AG09319 (cell line): ENCODE measurements at regions not wholly inside any gene's neighbourhood (a gene's known extent, or its start where the extent isn't known, plus 50 kb on each side); places are given as distances from the start of the nearest gene placed in this dataset.
"Not testable (repeated sequence)": the region's sequence is repeated elsewhere in the genome, so short reads cannot be mapped to it uniquely, and the experiment has no call there.

Source experiments
- DNase-seq: peaks from one replicate; pipeline ENCODE4 v3.0.0-alpha.2; 2010; ENCODE audit warnings: low read depth; ENCODE audit errors: extremely low read depth
- TF ChIP-seq, protein P1 (sequence below): IDR thresholded peaks from 2 replicates; pipeline ENCODE4 v1.5.1; 2011; ENCODE audit warnings: low read depth, mild to moderate bottlenecking, inconsistent platforms, low read length, moderate library complexity

DNA sequence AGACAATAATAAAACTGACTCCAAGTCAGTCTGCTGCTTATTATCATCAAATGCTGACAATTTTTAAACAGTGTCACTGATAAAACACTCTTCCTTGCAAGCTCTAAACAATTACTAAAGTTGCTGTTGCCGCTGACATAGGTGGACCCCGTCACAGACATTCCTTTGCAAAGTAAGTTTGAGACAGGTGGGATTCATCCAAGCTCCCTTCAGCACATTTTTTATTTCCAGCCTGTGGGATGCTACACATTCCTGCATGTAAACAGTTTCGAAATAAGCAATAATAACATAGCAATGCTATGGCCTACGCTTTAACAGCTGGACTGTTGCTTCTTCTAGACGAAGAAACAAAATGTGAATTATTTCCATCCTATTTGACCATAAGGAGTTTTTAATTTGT lies 85.4 kb upstream of the HIF1A start:
- DNase-seq, result no peak
- TF ChIP-seq, protein P1, sequence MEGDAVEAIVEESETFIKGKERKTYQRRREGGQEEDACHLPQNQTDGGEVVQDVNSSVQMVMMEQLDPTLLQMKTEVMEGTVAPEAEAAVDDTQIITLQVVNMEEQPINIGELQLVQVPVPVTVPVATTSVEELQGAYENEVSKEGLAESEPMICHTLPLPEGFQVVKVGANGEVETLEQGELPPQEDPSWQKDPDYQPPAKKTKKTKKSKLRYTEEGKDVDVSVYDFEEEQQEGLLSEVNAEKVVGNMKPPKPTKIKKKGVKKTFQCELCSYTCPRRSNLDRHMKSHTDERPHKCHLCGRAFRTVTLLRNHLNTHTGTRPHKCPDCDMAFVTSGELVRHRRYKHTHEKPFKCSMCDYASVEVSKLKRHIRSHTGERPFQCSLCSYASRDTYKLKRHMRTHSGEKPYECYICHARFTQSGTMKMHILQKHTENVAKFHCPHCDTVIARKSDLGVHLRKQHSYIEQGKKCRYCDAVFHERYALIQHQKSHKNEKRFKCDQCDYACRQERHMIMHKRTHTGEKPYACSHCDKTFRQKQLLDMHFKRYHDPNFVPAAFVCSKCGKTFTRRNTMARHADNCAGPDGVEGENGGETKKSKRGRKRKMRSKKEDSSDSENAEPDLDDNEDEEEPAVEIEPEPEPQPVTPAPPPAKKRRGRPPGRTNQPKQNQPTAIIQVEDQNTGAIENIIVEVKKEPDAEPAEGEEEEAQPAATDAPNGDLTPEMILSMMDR, result no peak

DNA sequence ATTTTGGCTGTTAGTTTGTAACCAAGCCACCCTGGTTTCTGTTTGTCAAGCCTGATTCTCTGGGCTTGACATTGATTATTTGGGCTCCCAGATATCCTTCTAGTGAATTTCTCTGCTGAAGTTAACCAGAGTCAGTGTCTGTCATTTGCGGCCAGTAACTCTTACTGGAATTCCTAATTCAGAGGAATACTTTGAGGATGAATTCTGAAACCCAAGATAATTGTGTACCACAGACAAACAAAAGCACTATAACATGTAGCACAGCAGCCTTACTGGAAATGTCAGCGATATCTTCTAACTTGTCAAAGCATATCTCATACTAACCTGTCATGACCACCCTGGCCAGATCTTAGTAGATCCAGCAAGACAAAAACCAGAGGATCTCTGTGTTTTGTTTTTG lies 84.4 kb upstream of the HIF1A start:
- TF ChIP-seq, protein P1, result no peak
- no peak for DNase-seq

DNA sequence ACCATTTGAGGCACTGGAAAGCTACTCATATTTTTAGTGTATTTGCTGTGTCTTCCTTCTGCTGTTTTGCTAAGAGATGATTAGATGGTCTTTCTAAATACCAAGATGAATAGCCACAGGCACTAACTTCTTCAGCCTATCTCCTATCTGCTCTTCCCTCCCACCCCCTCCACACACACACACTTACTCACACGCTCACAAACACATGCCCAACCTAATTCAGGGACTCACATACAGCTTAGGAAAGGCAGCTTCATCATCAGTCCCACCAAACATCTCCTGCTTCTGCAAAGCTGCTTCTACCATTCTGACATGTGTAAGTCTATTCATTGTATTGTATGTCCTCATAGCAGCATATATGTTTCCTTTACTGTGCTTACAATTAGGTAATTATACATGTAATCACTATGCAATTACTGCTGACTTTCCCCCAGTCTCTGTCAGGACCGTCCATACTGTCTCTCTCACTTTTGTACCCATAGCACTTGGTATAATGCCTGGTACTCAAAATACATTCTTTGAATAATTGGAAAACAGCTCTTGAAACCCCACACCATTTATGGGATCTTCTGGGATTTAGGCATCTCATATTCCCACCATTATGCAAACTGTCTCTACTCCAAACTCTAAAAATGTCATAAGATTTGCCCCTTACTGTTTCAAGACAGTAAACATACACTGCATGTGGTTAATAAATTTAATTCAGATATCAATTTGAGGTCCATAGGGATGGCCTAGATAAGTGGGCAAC lies 83.3 kb upstream of the HIF1A start:
- no peak for DNase-seq
- TF ChIP-seq, protein P1, result no peak

DNA sequence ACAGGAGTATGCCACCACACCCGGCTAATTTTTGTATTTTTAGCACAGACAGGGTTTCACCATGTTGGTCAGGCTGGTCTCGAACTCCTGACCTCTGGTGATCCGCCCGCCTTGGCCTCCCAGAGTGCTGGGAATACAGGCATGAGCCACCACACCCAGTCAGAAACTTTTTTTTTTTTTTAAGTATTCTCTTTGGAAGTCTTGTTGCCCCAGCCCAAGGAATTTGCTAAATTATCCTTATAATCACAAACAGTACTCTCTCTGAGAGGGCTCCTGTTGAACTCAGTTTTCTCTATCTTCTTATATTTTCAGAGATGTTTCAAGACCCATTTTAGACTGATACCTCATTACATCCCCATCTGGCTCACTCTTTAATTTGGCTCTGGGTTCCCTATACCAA lies 82.3 kb upstream of the HIF1A start:
- DNase-seq, result not testable (repeated sequence)

DNA sequence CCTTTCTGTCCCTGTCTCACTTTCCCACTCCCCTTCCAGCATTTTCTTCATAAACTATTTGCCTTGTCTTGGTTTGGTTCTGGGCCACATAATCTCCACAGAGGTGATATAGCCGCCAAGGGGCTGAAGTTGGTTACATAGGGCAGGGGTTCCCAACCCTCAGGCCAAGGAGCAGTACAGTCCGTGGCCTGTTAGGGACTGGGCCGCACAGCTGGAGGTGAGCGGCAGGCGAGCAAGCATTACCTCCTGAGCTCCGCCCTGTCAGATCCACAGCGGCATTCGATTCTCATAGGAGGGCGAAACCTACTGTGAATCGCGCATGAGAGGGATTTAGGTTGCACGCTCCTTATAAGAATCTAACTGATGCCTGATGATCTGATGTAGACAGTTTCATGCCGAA lies 80.6 kb upstream of the HIF1A start:
- no peak for DNase-seq
- TF ChIP-seq, protein P1, result no peak

DNA sequence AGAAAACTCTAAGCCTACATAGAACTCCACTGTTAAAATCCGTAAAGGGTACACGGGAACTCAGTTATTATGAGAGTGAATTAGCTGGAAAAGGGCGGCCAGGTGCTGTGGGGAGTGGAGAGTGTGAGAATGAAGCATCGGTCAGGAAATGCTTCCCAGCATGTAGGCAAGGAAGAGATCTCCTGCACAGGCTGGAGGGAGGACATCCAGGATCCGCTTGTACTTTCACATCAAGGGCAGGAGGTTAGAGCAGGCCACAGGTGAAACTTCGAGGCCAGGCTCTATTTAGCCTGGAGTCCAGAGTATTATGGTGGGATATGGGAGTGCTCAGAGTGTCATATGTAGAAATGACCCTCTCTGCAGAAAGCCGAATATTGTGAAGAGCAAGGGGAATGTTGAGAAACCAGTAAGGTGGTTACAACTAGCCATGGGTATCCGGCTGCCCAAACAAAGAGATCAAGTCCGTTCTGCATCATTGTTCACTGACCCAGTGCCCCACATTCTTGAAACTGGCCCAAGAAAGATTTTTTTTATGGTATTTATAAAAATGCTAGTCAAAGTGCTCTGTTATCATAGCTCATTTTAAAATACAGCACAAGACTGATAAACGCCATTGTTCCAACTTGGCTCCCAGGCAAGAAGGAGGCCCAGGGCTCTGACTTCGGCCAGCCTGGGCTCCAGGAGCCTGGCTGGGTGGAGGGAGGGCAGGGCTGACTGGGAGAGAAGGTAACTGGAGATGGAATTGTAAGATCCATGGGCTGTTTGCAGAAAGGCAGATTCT lies 79.4 kb upstream of the HIF1A start:
- TF ChIP-seq, protein P1, result no peak
- DNase-seq, result no peak

DNA sequence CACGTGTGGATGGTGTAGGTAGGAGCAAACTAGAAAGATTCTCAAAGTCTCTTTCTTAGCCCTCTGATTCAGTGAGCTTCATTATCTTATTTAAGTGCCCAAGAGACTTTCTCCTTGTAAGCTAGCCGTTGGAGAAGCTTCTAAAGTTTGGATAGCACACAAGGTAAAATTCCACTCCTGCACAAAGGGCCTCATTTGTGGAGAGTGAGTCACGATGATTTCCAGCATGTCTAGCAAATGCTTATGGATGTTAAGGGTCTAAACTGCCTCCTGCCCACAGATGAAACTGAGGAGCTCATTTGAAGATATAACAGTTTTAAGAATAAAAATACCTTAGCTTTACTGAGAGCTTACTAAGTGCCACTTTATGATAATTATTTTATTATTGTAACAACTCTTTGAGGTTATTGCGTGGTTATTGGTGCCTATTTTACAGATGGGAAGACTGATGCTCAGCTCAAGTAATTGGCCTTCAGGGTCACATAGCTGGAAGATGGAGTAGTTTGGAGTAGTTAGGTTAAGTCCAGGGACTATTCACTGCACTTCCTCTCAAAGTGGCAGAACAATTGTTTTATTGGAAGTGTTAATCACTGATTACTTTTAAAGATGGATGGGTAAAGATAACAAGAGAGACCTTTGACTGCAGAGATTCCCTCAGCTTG lies 78.7 kb upstream of the HIF1A start:
- DNase-seq, result no peak
- TF ChIP-seq, protein P1, result no peak
